ENCODE measurements at regions not wholly inside any gene's neighbourhood (a gene's known extent, or its start where the extent isn't known, plus 50 kb on each side); places are given as distances from the start of the nearest gene placed in this dataset.
A peak's percentile ranks its signal among the peaks of the same experiment; 100 is the strongest.

DNA sequence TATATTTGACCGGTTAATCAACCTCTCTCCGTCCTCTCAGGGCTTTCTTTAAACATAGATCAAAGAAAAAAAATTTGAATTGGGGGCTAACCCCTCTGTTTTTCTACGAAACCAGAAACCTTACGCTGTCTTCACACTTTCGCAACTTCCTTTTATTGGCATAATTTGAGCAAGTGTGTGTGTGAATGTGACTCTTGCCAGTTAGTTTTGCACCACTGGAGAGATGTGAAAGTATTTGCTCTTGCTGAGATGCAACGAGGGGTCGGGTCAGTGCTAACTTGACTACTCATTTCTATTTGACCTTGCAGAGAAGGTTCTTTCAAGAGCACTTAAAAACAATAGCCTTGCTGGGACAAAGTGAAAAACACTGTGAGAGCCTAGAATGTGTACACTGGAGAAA lies 81.2 kb downstream of the FAM43A start:
- Histone ChIP-seq H3K27me3 (replicated peaks; ENCODE audit: insufficient read depth, low read depth, low read length, poor library complexity) (no peaks in the 10 kb centered on the region), H3K9me3 (ENCODE audit: low read depth, low read length, poor library complexity, severe bottlenecking) (no peaks in the 10 kb centered on the region), H3K27ac (ENCODE audit: low read depth, low read length, poor library complexity, severe bottlenecking) (no peak overlapping the region), H3K4me1 (ENCODE audit: insufficient read depth, low read length, poor library complexity, severe bottlenecking) (peaks cover 6% of the 10 kb centered on the region), H3K4me3 (ENCODE audit: low read depth, low read length, poor library complexity, severe bottlenecking) (no peak overlapping the region), H3K36me3 (ENCODE audit: insufficient read depth, low read length, poor library complexity, severe bottlenecking) (no peaks in the 10 kb centered on the region)
- POLR2A ChIA-PET (ENCODE audit: low non-redundant PET) = no interaction called here
- DNase-seq (ENCODE audit: low spot score) = peak; percentile 38
- intact Hi-C loops (cut with micrococcal nuclease; ENCODE audit: unreplicated experiment) = no loop called here
- no peak for TF ChIP-seq CTCF (conservative IDR thresholded peaks at IDR 0.05; ENCODE audit: low read depth, low read length)
- TF ChIP-seq EZH2 (IDR thresholded peaks at IDR 0.05; ENCODE audit: borderline replicate concordance, low read depth, low read length, poor library complexity, severe bottlenecking) = no peak
- CTCF ChIA-PET = no interaction called here
- no TSS peak for BruUV-seq (replicated peaks)

GRCh38 chr3:194767446-194768207 lies 81.9 kb downstream of the FAM43A start:
- H3K9me3 ChIP-seq (ENCODE audit: low read depth, low read length, poor library complexity, severe bottlenecking) = no peaks in the 10 kb centered on the region
- H3K4me3 ChIP-seq (ENCODE audit: low read depth, low read length, poor library complexity, severe bottlenecking) = no peak overlapping the region
- no peak for DNase-seq (ENCODE audit: low spot score)
- no peaks in the 10 kb centered on the region for H3K36me3 ChIP-seq (ENCODE audit: insufficient read depth, low read length, poor library complexity, severe bottlenecking)
- CTCF ChIA-PET = no interaction called here
- POLR2A ChIA-PET (ENCODE audit: low non-redundant PET) = no interaction called here
- no peak overlapping the region for H3K27ac ChIP-seq (ENCODE audit: low read depth, low read length, poor library complexity, severe bottlenecking)
- H3K4me1 ChIP-seq (ENCODE audit: insufficient read depth, low read length, poor library complexity, severe bottlenecking) = peaks cover 6% of the 10 kb centered on the region
- BruUV-seq (replicated peaks) = no TSS peak
- no peak for TF ChIP-seq EZH2 (IDR thresholded peaks at IDR 0.05; ENCODE audit: borderline replicate concordance, low read depth, low read length, poor library complexity, severe bottlenecking)
- no peak for TF ChIP-seq CTCF (conservative IDR thresholded peaks at IDR 0.05; ENCODE audit: low read depth, low read length)
- intact Hi-C loops (cut with micrococcal nuclease; ENCODE audit: unreplicated experiment) = no loop called here
- H3K27me3 ChIP-seq (replicated peaks; ENCODE audit: insufficient read depth, low read depth, low read length, poor library complexity) = no peaks in the 10 kb centered on the region

- H3K36me3 ChIP-seq (ENCODE audit: insufficient read depth, low read length, poor library complexity, severe bottlenecking) = no peaks in the 10 kb centered on the region
- intact Hi-C loops (cut with micrococcal nuclease; ENCODE audit: unreplicated experiment) = no loop called here
- H3K9me3 ChIP-seq (ENCODE audit: low read depth, low read length, poor library complexity, severe bottlenecking) = no peaks in the 10 kb centered on the region
- no peaks in the 10 kb centered on the region for H3K27me3 ChIP-seq (replicated peaks; ENCODE audit: insufficient read depth, low read depth, low read length, poor library complexity)
- BruUV-seq (replicated peaks) = no TSS peak
- no peak overlapping the region for H3K4me3 ChIP-seq (ENCODE audit: low read depth, low read length, poor library complexity, severe bottlenecking)
- ChIA-PET POLR2A (ENCODE audit: low non-redundant PET) (interaction anchor here (0.5 to 0.7 kb wide), 2 partner anchors 16 to 26 kb away, joined by 3 to 7 read pairs; no protein-coding TSS in a partner anchor), CTCF (no interaction called here)
- H3K4me1 ChIP-seq (ENCODE audit: insufficient read depth, low read length, poor library complexity, severe bottlenecking) = peaks cover 6% of the 10 kb centered on the region
- H3K27ac ChIP-seq (ENCODE audit: low read depth, low read length, poor library complexity, severe bottlenecking) = no peak overlapping the region
- TF ChIP-seq EZH2 (IDR thresholded peaks at IDR 0.05; ENCODE audit: borderline replicate concordance, low read depth, low read length, poor library complexity, severe bottlenecking) (no peak), CTCF (conservative IDR thresholded peaks at IDR 0.05; ENCODE audit: low read depth, low read length) (no peak)
- no peak for DNase-seq (ENCODE audit: low spot score)
Observed at GRCh38 chr3:194768586-194768985, 82.9 kb downstream of the FAM43A start.
